Activated CD4-positive, alpha-beta T cell treated with anti-CD3 and anti-CD28 coated beads, Interleukin-2, amount 50 U/mL, for 1 hour (primary cell): ENCODE measurements at regions not wholly inside any gene's neighbourhood (a gene's known extent, or its start where the extent isn't known, plus 50 kb on each side); places are given as distances from the start of the nearest gene placed in this dataset.
"Not testable (repeated sequence)": the region's sequence is repeated elsewhere in the genome, so short reads cannot be mapped to it uniquely, and the experiment has no call there.

Source experiments
- DNase-seq: peaks from one replicate; pipeline ENCODE4 v3.0.0-alpha.2; 2020

DNA sequence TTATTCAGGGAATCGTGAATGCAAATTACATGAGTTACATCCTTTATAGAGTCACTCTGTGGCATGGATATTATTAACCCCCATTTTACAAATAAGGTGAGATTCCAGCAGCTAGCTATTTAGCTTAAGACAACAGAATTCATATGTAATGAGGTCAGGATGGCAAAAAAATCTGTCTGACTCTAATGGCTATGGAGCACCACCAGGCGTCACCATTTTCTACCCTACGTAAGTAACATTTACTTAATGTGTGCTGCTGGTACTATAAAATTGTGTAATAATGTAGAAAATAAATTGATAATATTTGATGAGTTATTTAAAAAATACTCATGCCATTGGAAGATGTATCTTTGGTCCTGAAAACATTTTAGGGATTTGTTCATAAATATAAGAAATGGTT lies 2040.1 kb upstream of the LRRTM1 start:
- no peak for DNase-seq

GRCh38 chr2:82342356-82342755 lies 2037.8 kb upstream of the LRRTM1 start:
- no peak for DNase-seq

- DNase-seq, result no peak
Observed at GRCh38 chr2:82340578-82341053, 2036.1 kb upstream of the LRRTM1 start.

DNA sequence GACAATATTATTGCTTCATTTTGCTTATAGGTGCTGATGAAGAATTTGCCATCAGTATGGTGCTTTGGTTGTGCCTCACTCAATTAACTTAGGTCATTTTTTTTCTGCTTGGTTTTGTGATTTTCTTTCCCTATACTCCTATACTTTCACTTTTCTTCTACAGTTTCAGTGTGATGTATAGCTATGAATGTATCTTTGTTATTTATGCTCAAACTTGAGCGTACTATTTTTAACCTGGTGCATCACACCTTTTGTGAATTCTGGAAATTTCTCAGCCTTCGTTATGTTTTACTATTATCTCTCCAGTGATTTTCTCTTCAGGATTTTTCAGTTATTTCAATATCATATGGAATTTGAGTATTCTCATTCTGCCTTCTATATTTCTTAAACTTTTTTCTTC lies 2035.3 kb upstream of the LRRTM1 start:
- DNase-seq, result no peak

GRCh38 chr2:82333697-82334096 lies 2029.1 kb upstream of the LRRTM1 start:
- DNase-seq, result no peak

GRCh38 chr2:82330155-82330554 lies 2025.6 kb upstream of the LRRTM1 start:
- DNase-seq, result no peak

GRCh38 chr2:82326180-82326767 lies 2021.7 kb upstream of the LRRTM1 start:
- not testable (repeated sequence) for DNase-seq

GRCh38 chr2:82320296-82320695 lies 2015.7 kb upstream of the LRRTM1 start:
- no peak for DNase-seq

DNA sequence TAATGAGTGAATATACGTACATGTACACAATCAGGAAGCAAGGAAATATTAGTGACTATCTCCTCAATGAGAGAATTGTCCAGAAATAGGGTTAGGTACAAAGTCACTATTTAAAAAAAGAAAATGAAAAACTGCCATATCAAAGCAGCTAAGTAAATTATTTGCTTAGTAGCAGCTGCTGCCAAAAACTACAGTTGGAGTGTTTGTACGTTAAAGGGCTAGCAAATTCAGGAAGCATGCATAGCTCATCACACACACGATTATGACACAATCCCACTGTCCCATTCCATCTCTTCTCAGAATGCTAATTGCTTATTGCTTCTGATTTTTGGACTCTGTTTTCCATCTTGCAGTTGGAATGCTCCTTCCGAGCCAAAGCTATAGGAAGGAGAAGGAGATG lies 2012.5 kb upstream of the LRRTM1 start:
- DNase-seq, result no peak

DNA sequence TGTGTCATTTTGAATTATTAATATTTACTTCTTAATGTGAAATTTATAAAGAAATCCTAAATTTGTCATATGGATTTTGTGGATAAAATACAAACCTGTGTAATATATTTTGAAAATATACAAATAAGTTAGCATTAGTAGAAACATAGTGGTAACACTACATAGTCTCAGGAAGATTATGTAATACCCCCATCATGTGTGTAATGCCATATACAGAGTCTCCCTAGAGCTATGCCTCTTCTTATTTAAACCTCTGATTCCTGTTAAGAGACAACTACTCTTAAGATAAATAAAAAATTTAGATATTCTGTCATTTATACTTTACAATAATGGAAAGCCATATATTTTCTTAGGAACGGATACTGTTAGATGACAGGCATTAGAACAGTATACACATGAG lies 2012.0 kb upstream of the LRRTM1 start:
- DNase-seq, result no peak

- DNase-seq, result no peak
Observed at GRCh38 chr2:82314836-82315472, 2010.4 kb upstream of the LRRTM1 start.

DNA sequence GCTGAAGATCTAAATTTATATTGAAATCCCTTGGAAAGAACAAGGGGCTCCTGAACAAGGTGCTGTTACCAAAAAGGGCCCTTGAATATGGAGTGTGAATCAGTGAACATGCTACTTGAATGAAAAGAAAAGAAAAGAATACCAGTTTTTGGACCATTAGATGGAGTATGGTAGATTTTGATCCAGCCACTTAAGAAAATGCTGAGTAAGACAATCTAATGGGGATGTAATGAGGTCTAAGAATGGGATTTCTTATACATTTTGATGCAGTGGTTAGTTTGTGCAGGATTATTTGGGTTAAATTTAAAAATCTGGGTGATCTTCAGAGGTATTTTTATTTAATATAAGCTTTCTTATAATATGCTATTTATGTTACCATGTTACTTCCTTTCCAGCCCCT lies 2003.0 kb upstream of the LRRTM1 start:
- no peak for DNase-seq

DNA sequence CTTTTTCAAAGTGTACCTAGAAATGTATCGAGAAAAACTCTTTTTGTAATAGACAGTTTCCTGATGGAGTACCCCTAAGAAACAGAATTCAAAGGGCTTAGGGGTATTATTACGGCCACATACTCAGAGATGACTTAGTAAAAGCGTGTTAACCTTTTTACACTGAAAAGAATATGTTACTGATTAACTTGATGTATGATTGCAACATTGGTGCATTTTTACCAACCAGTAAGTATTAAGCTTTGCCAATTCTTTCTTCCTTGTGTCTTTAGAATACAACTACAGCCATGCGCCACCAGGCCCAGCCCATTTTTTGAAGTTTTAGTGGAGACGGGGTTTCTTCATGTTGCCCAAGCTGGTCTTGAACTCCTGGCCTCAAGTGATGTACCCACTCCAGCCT lies 1997.0 kb upstream of the LRRTM1 start:
- no peak for DNase-seq

GRCh38 chr2:82289446-82289845 lies 1984.9 kb upstream of the LRRTM1 start:
- DNase-seq, result no peak

DNA sequence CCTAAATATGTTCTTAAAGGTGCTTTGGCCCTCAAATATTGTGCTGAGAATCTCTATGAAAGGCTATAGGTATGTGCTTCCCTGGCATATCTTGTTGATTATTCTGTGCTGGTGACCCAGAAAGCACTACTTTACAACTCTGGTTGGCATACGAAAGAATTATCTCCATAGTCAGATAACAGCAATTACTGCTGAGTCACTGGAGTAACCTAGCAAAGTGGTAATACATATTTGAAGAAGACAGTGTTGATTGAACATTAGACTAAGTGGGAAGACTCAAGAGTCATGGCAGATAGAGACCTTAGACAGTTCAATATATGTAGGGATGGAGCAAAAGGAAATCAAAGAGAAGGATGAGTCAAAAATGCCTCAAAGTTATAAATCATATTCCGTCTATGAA lies 1978.5 kb upstream of the LRRTM1 start:
- no peak for DNase-seq

DNA sequence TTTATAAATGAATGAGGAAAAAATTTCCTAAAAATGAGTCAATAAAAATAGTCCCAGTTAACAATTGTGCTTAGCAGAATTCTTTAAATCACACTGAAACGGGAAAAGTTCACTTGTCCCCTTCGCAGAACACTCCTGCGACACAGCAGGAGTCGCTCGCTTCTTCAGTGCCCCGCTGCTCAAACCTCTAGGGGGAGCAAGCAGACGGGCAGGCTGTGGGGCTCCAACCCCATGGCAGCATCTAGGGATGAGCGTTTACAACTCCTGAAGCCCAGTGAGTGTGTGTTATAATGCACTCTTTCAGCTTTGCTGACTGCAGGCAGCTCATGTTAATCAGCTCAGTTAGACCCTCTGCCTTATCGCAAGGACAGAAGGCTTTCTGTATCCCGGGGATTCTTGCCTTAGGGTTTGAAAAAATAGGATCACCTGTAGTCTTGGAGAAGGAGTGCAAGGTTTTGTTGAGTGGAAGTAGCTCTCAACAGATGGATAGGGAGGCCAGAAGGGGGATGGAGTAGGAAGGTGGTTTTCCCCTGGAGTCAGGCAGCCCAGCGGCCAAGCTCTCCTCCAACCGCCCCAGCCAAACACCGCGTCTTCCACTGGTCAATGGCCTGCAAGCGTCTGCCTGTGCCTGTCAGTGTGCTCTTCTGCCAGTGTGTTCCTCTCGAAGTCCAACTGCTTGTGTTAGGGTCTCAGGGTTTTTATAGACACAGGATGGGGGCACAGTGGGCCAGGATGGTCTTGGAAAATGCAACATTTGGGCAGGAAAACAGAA lies 1977.7 kb upstream of the LRRTM1 start:
- DNase-seq, result no peak

GRCh38 chr2:82279367-82279766 lies 1974.8 kb upstream of the LRRTM1 start:
- no peak for DNase-seq

GRCh38 chr2:82278416-82278815 lies 1973.9 kb upstream of the LRRTM1 start:
- no peak for DNase-seq

DNA sequence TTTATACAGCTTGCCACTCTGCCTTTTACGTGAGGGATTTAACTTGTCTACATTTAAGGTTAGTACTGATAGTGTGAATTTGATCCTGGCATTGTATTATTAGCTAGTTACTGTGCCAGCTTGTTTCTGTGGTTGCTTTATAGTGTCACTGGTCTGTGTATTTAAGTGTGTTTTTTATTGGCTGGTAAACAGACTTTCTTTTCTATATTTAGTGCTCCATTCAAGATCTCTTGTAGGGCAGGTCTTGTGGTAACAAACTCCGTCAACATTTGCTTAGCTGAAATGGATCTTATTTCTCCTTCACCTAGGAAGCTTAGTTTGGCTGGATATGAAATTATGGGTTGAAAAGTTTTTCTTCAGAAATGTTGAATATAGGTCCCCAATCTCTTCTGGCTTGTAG lies 1971.0 kb upstream of the LRRTM1 start:
- no peak for DNase-seq

DNA sequence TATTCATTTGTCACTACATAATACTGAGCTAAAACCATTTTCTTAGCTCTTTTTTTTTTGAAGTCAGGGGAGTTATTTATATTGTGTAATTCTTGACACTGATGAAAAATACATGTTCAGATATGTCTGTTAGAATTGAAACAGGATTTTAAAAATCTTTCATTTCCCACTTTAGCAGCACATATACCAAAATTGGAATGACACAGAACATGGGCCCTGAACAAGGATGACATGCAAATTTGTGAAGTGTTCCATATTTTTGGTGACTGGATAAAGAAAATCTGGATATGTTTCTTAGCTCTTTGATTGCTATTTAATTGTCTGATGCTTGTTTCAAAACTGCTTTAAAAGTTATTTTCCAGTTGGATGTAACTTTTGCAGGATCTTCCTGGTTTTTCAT lies 1963.9 kb upstream of the LRRTM1 start:
- no peak for DNase-seq

DNA sequence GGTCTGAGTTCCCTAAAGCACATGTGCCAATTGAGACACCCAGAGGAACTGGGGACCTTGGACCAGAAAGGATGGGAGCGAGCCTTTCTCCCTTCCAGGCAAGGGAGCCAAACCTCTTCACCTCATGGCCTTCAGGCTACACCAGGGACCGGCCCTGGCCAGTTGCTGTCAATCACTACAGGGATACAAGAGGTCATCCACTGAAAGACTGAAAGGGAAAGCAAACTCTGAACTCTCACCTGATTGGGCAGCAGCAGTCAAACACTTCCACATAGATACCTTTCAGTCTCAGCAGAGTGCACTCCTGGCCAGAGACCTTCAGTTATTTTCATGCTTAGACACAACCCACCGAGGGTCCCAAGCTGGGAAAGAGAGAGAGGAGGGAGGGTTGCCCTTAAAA lies 1956.0 kb upstream of the LRRTM1 start:
- no peak for DNase-seq

GRCh38 chr2:82259551-82259950 lies 1955.0 kb upstream of the LRRTM1 start:
- DNase-seq, result no peak

DNA sequence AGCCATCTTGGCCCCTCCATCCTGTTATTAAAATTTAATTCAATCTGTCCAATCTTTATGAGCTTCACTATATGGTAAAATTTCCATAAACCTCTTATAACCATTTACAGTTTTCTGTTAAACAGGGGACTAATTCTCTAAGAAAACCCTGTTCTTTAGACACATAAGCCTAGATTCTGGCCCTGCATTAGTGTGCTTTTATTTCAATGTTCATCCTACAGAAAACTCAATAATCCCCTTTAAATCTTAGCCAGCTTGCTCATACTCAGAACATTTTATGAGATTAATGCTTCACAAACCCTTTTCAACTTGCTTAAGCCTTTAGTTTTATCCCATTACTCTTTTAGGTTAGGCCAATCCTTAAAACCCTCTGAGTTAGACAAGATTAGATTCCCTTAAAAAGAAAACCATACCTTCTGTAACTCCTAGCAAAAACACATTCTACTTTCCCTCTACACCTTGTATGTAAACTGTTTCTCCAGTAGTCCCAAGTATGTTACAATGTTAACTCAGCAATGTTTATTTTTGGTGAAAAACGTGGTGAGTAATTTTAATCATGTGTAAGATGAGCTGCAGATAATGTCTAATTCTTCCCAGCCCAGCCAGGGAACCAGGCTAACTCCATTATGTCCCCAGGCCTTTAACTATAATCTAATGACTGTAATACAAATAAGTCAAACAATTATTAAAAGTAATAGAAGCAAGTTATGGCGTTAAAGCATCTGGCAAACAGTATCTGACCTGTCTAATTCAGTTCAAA lies 1953.4 kb upstream of the LRRTM1 start:
- DNase-seq, result no peak
